SHP77 (cell line): ENCODE measurements at regions not wholly inside any gene's neighbourhood (a gene's known extent, or its start where the extent isn't known, plus 50 kb on each side); places are given as distances from the start of the nearest gene placed in this dataset.

Source experiments
- DNase-seq, 2 experiments: peaks; one replicate each; lab custom pipeline; 2025; lab: John Stamatoyannopoulos, UW

DNA sequence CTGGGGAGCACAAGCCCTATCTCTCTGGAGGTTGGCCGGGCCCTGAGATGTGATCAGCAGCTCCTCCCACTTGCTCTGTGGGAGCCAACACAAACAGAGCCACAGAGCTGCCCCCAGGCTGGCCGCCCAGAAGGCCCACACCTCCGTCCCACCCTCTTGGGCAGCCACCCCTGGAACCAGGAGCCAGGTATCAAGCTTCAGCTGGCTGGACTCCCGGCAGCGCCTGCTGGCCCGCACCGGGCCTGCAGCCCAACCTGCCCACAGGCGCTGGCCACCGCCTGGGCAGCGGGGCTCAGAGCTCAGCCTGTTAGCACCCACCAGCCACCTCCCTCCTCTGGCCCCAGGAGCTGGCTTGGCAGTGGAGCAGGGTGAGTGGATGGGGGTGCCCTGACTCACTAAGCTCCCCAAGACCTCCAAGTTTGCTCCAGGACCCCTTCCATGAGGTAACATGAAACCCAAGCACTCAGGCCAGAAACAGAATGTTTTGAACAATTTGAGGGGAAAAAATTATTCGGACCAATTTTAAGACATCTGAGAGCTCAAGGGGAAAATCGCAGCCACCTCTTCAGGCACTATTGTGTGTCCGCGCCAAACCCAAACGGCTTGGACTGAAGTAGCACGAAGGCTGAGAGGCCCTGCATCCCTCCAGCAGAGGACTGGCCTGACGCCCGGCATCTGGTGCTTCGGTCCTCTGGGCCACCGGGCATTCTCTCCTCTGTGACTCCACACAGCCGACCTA lies 450.8 kb downstream of the SOX6 start:
- DNase-seq = no peak

DNA sequence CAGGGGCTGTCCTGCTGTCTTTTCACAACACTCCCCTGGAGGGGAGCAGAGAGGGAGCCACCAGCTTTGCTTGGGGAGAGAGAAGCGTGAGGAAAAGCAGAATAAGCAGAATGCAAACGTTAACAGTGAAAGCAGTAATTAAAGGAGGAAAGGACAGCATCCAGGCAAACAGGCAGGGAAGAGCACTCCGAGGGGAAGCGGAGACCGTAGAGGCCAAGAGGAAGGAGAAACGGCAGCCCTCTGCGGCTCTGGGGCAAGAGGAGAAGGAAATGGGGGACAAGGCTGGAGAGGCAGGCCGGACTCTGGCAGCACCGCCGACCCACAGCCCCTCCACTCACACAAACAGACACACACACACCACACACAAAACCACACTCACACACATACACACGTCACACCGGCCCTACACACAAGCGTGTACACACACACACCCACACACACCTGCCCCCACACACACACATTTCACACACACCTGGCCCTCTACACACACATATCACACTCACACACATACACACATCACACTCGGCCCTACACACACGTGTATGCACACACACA lies 449.8 kb downstream of the SOX6 start:
- no peak for DNase-seq

DNA sequence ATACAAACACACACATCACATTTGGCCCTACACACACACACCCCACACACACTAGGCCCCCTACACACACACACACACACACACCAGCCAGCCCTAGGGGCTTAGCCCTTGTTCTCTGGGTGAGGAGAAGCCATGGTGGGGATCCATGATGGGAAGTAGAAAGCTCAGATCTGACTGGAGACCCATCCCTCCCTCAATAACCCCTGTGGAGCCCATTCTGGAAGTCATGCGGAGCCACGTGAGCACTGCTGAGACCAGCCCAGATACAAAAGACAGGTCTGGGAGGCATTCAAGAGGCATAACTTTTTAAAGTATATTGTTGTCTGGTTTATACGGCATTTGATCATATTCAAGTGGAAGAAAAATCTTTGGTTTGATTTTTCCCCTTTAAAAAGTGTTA lies 448.5 kb downstream of the SOX6 start:
- DNase-seq = no peak

DNA sequence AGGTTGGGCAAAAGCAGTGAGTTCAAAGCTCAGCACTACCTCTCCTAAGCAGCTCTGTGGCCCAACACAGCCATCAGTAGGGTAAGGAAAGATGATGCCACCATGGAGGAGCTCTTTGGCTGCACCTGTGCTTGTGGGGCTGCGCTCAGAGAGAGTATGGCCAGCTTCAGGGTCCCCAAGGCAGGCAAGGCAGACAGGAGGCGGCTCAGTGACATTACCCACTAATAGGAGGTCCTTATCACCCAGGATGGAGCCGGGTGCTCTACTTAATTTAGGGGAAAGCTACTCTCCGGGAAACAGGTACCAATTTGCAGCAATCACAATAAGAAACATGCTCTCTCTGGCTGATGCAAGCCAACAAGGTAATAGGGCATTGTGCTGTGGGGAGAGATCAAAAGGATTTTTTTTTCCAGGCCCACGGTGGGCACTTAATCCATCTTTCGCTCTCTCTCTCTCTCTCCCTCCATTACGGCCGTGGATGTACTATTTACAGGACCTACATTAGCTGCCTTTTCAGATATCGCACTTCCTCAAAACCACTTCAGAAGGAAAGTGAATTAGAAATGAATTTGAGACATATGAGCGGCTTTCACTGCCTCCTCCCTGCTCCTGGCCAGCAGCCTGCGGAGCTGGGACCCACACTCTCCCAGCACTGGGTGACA lies 446.3 kb downstream of the SOX6 start:
- DNase-seq = no peak

DNA sequence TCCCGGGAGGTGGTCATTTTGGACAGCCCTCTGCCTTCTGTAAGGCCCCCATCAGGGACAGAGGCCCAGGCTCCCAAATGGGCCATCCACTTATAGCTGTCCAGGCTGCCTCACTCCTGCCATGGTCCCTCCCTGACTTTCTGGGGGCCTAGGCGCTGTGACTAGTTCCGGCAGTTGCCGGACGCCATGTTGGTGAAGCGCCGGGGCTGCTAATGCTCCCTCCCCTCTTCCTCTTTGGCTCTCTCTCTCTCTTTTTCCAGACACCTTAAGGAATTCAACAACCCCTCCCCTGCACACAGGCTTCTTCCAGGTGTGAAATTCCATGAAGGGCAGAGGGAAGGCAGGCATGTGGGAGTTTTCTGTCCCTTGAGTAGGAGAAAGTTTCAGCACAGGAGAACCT lies 445.6 kb downstream of the SOX6 start:
- DNase-seq = no peak

DNA sequence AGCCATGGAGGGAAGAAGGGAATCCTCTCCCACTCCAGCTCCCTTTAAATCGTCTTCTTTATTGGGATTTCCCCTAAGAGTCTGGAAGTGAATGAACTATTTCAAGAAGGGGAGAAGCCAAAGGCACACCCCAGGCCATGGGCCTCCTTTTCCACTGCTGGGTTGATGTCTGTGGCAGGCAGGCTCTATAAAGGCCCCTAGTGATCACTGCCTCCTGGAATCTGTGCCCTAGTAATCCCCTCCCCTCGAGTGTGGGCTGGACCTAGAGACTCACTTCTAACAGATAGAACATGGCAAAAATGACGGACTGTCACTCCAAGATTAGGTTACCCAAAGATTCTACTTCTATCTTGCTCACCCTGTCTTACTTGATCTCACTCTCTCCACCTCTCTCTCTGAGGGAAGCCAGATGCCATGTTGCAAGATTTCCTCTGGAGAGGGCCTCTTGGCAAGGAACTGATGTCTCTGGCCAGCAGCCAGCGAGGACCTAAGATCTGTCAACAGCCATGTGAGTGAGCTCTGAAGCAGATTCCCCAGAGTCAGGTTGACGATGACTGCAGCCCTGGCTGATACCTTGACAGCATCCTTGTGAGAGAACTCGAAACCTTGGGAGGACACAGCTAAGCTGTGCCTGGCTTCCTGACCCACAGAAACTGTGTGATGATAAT lies 444.8 kb downstream of the SOX6 start:
- no peak for DNase-seq

DNA sequence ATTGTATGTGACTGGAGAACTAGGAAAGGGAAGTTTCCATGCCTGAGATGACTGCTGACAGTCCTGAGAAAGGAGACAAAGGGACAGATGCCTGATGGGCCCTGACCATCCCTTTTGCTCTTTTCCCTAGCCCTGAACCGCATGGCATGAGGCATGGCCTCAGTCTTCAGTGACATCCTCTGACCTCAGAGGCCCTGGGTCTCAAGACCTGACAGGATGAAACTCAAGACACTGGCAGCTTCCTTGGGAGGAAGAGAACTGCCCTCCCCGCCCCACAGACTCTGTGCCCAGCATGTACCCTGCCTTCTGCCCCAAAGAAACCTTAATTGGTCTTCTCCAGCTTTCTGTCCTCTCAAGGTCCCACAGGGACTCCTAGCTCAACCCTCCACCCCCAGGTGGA lies 444.1 kb downstream of the SOX6 start:
- no peak for DNase-seq

DNA sequence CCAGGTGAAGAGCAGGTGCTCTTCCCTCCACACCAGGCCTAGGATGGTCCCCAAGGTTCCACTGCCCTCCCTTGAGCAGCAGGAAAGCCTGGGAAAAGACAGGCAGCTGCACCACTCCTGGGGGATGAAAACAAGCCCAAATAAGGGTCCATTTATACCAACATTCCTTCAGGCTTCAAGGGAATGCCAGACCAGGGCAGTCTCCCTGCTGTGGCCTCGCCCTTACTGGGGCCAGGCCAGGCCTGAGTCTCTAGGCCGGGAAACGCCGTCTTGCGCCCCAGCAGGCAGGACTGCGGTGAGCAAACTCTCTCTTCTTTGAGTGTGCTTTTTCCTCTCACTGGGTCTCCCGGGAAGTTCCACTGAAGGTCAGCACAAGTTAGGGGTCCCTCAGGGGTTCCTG lies 443.5 kb downstream of the SOX6 start:
- no peak for DNase-seq

DNA sequence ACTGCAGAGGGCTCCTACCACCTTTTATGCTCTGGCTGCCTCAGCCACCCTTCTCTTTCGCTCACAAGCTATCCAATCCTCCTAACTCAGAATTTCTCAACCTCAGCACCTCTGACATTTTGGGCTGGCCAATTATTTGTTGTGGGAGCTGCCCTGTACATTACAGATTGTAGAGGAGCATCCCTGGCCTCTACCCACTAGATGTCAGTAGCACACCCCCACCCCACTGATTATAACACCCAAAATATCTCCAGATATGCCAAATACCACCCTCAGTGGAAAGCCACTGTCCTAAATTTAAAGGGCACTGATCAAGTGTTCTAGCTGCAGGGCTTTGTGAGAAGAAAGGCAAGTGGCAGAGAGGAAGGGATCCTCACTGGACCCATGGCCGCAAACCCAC lies 443.1 kb downstream of the SOX6 start:
- no peak for DNase-seq
